Skeletal muscle tissue (tissue), 3 donors: ENCODE measurements at regions not wholly inside any gene's neighbourhood (a gene's known extent, or its start where the extent isn't known, plus 50 kb on each side); places are given as distances from the start of the nearest gene placed in this dataset.
"Not testable (repeated sequence)": the region's sequence is repeated elsewhere in the genome, so short reads cannot be mapped to it uniquely, and the experiment has no call there.

Experiments used
- H3K27ac ChIP-seq: one replicate; pipeline ENCODE4 v1.7.0; 2013; ENCODE audit warnings: mild to moderate bottlenecking, low read depth, low read length, inconsistent platforms
- H3K27me3 ChIP-seq, 3 donors: one replicate each; pipeline ENCODE4 v1.7.0; 2013; ENCODE audit warnings: low read length in 3 of 3; ENCODE audit not compliant: control insufficient read depth in 3 of 3, insufficient read depth in 3 of 3
- H3K36me3 ChIP-seq, 3 donors: one replicate each; pipeline ENCODE4 v1.7.0; 2013; ENCODE audit warnings: low read length in 3 of 3; ENCODE audit not compliant: control insufficient read depth in 3 of 3, insufficient read depth in 3 of 3
- H3K4me1 ChIP-seq, 3 donors: one replicate each; pipeline ENCODE4 v1.7.0; 2013; ENCODE audit warnings: low read length in 3 of 3, mild to moderate bottlenecking in 3 of 3; ENCODE audit not compliant: control insufficient read depth in 3 of 3, insufficient read depth in 3 of 3
- H3K4me3 ChIP-seq, 3 donors: one replicate each; pipeline ENCODE4 v1.7.0; 2013; ENCODE audit warnings: low read length in 3 of 3
- H3K9ac ChIP-seq, 3 donors: one replicate each; pipeline ENCODE4 v1.7.0; 2013; ENCODE audit warnings: low read length in 3 of 3, mild to moderate bottlenecking in 3 of 3, moderate library complexity in 2 of 3, low read depth in 1 of 3
- H3K9me3 ChIP-seq, 3 donors: one replicate each; pipeline ENCODE4 v1.7.0; 2013; ENCODE audit warnings: low read length in 3 of 3; ENCODE audit not compliant: control insufficient read depth in 3 of 3
- donor health status: Osteomylitis.

DNA sequence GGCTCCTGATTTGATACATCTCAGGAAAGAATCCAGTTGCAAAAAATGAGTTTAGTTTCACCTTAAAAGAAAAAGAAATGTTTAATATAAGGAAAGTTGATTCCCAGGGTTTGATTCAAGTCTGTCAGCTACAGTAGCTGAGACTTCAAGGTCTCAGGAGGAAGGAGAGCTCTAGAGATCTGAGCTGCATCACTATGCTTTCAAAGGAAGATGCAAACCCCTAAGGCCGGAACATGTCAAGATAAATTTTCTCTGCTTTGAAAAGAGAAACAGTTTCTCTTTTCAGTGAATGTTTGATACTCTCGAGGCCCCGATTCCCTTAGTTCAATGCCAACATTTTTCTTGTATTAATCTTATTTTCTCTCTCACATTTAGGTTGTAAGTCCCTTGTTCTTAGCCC is 128.6 kb downstream of the RGPD3 start:
- H3K4me1 ChIP-seq = no peaks in the 10 kb centered on the region
- no peaks in the 10 kb centered on the region for H3K27me3 ChIP-seq
- no peaks in the 10 kb centered on the region for H3K9me3 ChIP-seq
- H3K27ac ChIP-seq = no peak overlapping the region
- no peaks in the 10 kb centered on the region for H3K36me3 ChIP-seq
- no peak overlapping the region for H3K9ac ChIP-seq
- no peak overlapping the region for H3K4me3 ChIP-seq

DNA sequence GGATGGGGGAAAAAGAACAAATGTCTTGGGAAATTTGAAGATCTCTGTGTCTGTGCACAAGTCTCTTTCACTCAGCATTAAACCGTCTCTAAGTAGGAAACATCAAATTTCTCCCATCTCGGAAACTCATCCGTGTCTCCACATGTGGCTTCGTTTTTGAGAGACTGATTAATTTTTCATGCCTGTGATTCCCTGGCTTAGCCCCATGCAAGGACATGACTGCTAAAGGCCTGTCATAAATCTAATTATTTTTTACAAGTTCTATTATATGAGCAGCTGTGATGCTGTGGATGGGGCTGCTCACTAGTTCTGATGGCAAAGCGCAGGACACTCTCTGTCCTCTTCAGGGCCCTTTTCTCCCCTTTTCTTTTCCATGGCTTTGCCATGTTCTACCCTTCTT is 129.1 kb downstream of the RGPD3 start:
- no peak overlapping the region for H3K4me3 ChIP-seq
- no peaks in the 10 kb centered on the region for H3K9me3 ChIP-seq
- no peak overlapping the region for H3K27ac ChIP-seq
- no peak overlapping the region for H3K9ac ChIP-seq
- H3K36me3 ChIP-seq = no peaks in the 10 kb centered on the region
- no peaks in the 10 kb centered on the region for H3K4me1 ChIP-seq
- no peaks in the 10 kb centered on the region for H3K27me3 ChIP-seq

DNA sequence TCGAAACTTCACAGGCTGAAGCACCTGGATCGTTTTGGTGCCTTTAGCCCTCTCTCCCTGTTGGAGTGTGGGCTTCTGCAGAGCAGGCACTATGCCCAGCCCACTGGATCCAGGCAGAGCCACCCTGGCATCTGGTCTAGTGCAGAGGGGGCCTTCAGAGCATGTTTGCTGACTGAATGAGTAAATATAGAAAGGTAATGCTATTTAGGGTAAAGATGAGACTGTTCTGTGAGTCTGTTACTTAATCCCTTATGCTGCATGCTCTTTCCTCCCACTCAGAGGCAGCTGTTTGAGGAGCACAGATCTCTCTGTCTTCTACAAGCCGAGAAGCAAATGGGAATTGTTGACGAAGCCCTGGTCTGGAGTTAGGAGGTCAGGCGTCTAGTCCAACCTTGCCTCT is 130.2 kb downstream of the RGPD3 start:
- H3K27ac ChIP-seq = no peak overlapping the region
- no peaks in the 10 kb centered on the region for H3K36me3 ChIP-seq
- H3K27me3 ChIP-seq = no peaks in the 10 kb centered on the region
- H3K4me1 ChIP-seq = no peaks in the 10 kb centered on the region
- no peaks in the 10 kb centered on the region for H3K9me3 ChIP-seq
- H3K9ac ChIP-seq = no peak overlapping the region
- H3K4me3 ChIP-seq = no peak overlapping the region

DNA sequence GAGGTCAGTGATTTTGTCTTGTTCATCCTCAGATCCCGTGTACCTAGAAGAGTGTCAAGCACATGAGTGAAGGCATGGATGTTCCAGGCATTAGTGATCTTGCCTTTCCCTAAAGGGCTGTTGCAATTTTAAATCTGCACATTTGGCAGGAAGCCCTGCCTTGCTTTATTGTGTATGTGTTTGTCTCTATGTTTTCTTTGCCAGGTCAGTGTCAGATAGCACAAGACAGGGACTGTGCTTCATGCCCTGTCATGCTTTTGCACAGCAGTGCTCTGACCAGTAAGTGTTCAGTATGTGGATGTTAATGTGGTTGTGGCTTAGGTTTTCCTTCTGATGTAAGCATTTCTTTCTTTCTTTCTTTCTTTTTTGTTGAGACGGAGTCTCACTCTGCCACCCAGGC is 131.5 kb downstream of the RGPD3 start:
- H3K4me3 ChIP-seq = no peak overlapping the region
- no peaks in the 10 kb centered on the region for H3K27me3 ChIP-seq
- no peak overlapping the region for H3K9ac ChIP-seq
- H3K27ac ChIP-seq = no peak overlapping the region
- H3K4me1 ChIP-seq = no peaks in the 10 kb centered on the region
- no peaks in the 10 kb centered on the region for H3K9me3 ChIP-seq
- no peaks in the 10 kb centered on the region for H3K36me3 ChIP-seq

DNA sequence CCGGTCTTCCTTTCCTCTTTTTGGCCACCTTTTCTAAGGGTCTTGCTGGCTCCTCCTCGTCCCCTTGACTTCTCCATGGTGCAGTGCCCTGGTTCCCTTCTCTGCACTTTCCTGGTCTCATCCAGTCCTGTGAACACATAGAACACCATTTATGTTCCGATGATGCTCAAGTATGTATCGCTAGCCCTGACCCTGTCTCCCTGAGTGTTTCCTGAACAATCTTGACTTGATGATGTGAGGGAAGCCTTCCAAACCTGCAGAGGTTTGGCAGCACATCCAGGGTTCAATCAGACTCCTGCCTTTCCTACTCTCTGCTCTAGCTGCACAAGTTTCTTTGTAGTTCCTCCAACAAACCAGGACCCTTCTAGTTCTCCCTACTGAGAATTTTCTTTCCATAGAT is 132.1 kb downstream of the RGPD3 start:
- Histone ChIP-seq H3K27ac (no peak overlapping the region), H3K9me3 (no peaks in the 10 kb centered on the region), H3K27me3 (no peaks in the 10 kb centered on the region), H3K36me3 (no peaks in the 10 kb centered on the region), H3K9ac (no peak overlapping the region), H3K4me3 (no peak overlapping the region), H3K4me1 (no peaks in the 10 kb centered on the region)

DNA sequence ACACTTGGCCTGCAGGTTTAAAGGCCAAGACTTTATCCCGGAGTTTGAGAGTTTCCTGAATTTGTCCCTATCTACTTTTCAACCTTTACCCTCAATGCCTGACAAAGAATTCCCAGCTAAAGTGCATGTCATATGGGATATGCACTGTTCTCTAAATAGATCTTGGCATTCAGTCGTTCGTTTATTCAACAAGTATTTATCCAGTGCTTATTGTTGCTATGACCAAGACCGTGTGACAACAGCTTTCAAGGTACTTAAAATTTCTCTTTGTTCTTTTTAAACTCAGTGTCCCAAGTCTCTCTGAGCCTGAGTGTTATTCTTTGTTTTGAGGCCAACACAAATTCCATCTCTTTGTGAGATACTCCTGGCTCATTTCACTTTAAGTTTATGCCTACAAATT is 133.4 kb downstream of the RGPD3 start:
- no peaks in the 10 kb centered on the region for H3K9me3 ChIP-seq
- no peaks in the 10 kb centered on the region for H3K36me3 ChIP-seq
- no peak overlapping the region for H3K9ac ChIP-seq
- H3K27ac ChIP-seq = no peak overlapping the region
- no peaks in the 10 kb centered on the region for H3K27me3 ChIP-seq
- H3K4me3 ChIP-seq = no peak overlapping the region
- H3K4me1 ChIP-seq = no peaks in the 10 kb centered on the region

DNA sequence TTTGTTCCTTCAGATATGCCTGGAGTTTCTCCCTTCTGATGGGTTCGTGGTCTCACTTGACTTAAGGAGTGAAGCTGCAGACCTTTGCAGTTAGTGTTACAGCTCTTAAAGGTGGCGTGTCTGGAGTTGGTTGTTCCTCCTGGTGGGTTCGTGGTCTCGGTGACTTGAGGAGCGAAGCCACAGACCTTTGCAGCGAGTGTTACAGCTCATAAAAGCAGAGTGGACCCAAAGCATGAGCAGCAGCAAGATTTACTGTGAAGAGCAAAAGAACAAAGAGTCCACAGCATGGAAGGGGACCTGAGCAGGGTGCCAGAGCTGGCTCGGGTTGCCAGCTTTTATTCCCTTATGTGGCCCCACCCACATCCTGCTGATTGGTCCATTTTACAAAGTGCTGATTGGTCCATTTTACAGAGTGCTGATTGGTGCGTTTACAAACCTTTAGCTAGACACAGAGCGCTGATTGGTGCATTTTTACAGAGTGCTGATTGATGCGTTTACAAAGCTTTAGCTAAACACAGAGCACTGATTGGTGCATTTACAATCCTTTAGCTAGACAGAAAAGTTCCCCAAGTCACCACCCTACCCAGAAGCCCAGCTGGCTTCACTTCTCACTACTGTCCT is 134.8 kb downstream of the RGPD3 start:
- H3K9ac ChIP-seq, H3K4me1 ChIP-seq, H3K27me3 ChIP-seq, H3K27ac ChIP-seq, H3K9me3 ChIP-seq, H3K36me3 ChIP-seq, H3K4me3 ChIP-seq: not testable (repeated sequence)

DNA sequence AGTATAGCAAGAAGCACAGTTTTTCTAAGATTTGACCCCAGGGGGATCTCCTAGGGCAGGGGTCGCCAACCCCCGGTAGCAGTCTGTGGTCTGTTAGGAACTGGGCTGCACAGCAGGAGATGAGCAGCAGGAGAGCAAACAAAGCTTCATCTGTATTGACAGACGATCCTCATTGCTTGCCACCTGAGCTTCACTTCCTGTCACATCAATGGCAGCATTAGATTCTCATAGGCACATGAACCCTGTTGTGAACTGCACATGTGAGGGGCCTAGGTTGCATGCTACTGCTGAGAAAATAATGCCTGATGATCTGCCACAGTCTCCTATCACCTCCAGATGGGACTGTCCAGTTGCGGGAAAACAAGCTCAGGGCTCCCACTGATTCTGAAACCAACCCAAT is 136.2 kb downstream of the RGPD3 start:
- Histone ChIP-seq H3K9ac (no peak overlapping the region), H3K4me3 (no peak overlapping the region), H3K4me1 (no peaks in the 10 kb centered on the region), H3K9me3 (no peaks in the 10 kb centered on the region), H3K27me3 (no peaks in the 10 kb centered on the region), H3K27ac (no peak overlapping the region), H3K36me3 (no peaks in the 10 kb centered on the region)

DNA sequence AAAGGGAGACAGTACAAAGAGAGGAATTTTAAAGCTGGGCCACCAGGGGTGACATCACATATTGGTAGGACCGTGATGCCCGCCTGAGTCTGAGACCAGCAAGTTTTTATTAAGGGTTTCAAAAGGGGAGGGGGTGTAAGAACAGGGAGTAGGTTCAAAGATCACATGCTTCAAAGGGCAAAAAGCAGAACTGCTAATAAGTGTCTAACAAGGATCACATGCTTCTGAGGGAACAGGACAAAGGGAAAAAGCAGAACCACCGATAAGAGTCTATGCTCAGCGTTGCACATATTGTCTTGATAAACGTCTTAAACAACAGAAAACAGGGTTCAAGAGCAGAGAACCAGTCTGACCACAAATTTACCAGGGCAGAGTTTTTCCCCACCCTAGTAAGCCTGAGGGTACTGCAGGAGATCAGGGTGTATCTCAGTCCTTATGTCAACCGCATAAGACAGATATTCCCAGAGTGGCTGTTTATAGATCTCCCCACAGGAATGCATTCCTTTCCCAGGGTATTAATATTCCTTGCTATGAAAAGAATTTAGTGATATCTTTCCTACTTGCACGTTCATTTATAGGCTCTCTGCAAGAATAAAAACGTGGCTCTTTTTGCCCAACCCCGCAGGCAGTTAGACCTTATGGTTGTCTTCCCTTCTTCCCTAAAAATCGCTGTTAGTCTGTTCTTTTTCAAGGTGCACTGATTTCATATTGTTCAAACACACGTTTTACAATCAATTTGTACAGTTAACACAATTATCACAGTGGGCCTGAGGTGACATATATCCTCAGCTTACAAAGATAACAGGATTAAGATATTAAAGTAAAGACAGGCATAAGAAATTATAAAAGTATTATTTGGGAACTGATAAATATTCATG is 136.5 kb upstream of the UXS1 start:
- not testable (repeated sequence) for H3K9me3 ChIP-seq, H3K27me3 ChIP-seq, H3K4me3 ChIP-seq, H3K27ac ChIP-seq, H3K36me3 ChIP-seq, H3K4me1 ChIP-seq, H3K9ac ChIP-seq

DNA sequence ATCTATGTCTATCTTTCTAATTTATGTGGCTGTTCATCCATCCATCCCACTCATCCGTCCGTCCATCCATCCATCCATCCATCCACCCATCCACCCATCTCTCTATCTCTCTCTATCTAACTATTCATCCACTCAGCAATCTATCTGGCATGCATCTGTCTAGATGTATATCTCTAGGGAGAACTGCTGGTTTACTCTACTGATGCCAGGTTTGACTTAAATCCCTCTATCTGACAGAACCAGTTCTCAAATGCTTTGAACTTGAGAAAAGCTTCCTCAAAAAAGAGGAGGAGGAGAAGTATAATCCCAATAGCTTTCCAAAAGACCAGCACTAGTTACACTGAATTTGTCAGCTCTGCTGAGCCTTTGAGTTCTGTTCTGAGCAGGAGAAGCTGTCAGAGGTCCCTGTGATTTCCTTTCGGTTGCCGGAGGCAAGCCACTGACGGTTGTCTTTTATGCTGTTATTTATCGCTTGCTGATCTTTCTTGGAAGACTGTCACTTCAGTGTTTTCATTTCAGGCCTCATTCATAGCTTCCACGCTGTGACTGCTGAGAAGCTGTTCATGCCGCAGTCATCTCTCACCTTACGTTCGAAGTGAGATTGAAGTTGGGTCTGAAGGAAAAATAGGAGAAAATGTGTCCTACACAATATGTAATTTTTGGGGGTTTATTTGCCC is 129.4 kb upstream of the UXS1 start:
- H3K36me3 ChIP-seq = no peaks in the 10 kb centered on the region
- no peak overlapping the region for H3K9ac ChIP-seq
- H3K4me1 ChIP-seq = no peaks in the 10 kb centered on the region
- no peak overlapping the region for H3K4me3 ChIP-seq
- no peaks in the 10 kb centered on the region for H3K9me3 ChIP-seq
- H3K27ac ChIP-seq = no peak overlapping the region
- H3K27me3 ChIP-seq = no peaks in the 10 kb centered on the region
